Erythroblast (primary cell): ENCODE measurements at regions not wholly inside any gene's neighbourhood (a gene's known extent, or its start where the extent isn't known, plus 50 kb on each side); places are given as distances from the start of the nearest gene placed in this dataset.

Source experiments
- DNase-seq, 2 experiments: peaks; one replicate each; lab custom pipeline; 2025; lab: John Stamatoyannopoulos, UW
- GATA1 ChIP-seq: IDR thresholded peaks from 2 replicates; pipeline ENCODE4 v1.6.1; 2011; ENCODE audit warnings: low read depth, mild to moderate bottlenecking, control low read depth, low read length, moderate library complexity
- POLR2A ChIP-seq: IDR thresholded peaks from 2 replicates; pipeline ENCODE4 v1.6.1; 2011; ENCODE audit warnings: mild to moderate bottlenecking, low read length

- no peak for DNase-seq
- TF ChIP-seq GATA1 (no peak), POLR2A (no peak)
Measured at GRCh38 chr2:45337481-45337880, 273.6 kb downstream of the SRBD1 start.

GRCh38 chr2:45334205-45334604 is 276.9 kb downstream of the SRBD1 start:
- TF ChIP-seq POLR2A (no peak), GATA1 (no peak)
- DNase-seq, result no peak

GRCh38 chr2:45332567-45332966 is 278.5 kb downstream of the SRBD1 start:
- TF ChIP-seq POLR2A (no peak), GATA1 (no peak)
- no peak for DNase-seq

GRCh38 chr2:45332094-45332493 is 279.0 kb downstream of the SRBD1 start:
- DNase-seq, result no peak
- no peak for TF ChIP-seq POLR2A
- no peak for TF ChIP-seq GATA1

- TF ChIP-seq GATA1 (no peak), POLR2A (no peak)
- DNase-seq, result no peak
Measured at GRCh38 chr2:45331410-45331786, 279.7 kb downstream of the SRBD1 start.

GRCh38 chr2:45330637-45331409 is 280.2 kb downstream of the SRBD1 start:
- DNase-seq, result no peak
- no peak for TF ChIP-seq GATA1
- TF ChIP-seq POLR2A, result no peak

GRCh38 chr2:45330108-45330507 is 281.0 kb downstream of the SRBD1 start:
- no peak for DNase-seq
- TF ChIP-seq POLR2A (no peak), GATA1 (no peak)

GRCh38 chr2:45329045-45329677 is 281.9 kb downstream of the SRBD1 start:
- DNase-seq, result no peak
- TF ChIP-seq GATA1 (no peak), POLR2A (no peak)

GRCh38 chr2:45328264-45328870 is 282.7 kb downstream of the SRBD1 start:
- TF ChIP-seq GATA1 (no peak), POLR2A (no peak)
- DNase-seq, result no peak

- no peak for TF ChIP-seq POLR2A
- no peak for TF ChIP-seq GATA1
- DNase-seq, result no peak
Measured at GRCh38 chr2:45323344-45323743, 287.7 kb downstream of the SRBD1 start.

GRCh38 chr2:45320956-45321355 is 290.1 kb downstream of the SRBD1 start:
- TF ChIP-seq GATA1, result no peak
- TF ChIP-seq POLR2A, result no peak

GRCh38 chr2:45319683-45320455 is 291.2 kb downstream of the SRBD1 start:
- DNase-seq, result no peak

More at GRCh38 chr2:45320956-45321355, 290.1 kb downstream of the SRBD1 start:
- DNase-seq, result no peak

GRCh38 chr2:45318686-45319085 is 292.4 kb downstream of the SRBD1 start:
- TF ChIP-seq GATA1 (no peak), POLR2A (no peak)
- DNase-seq, result no peak

More at GRCh38 chr2:45319683-45320455, 291.2 kb downstream of the SRBD1 start:
- TF ChIP-seq GATA1 (no peak), POLR2A (no peak)
